HG02973 (cell line): ENCODE measurements at regions not wholly inside any gene's neighbourhood (a gene's known extent, or its start where the extent isn't known, plus 50 kb on each side); places are given as distances from the start of the nearest gene placed in this dataset.

Experiments used
- ATAC-seq: cut with Tn5 transposase; IDR thresholded peaks from one replicate; pipeline ENCODE4 v1.9.1; 2021; ENCODE audit warnings: moderate library complexity; ENCODE audit not compliant: unreplicated experiment

DNA sequence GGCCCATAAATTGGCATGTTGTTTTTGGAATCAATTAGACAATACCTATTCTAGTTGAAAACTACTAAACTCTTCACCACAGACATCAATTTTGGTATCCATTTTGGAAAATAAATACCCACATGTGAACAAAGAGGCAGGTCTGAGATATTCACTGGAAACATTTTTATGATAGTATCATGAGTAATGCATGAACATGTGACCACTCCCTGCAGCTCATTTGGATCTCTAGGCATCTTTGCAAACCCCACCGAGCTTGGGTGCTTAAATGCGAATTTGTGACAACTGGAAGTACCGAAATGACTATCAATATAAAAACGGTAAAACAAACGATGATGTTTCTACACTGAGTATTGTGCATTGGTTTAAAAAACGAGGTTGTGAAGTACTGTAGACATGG, 285.2 kb downstream of the IRF8 start:
- no peak for ATAC-seq

GRCh38 chr16:86185089-86185488, 286.1 kb downstream of the IRF8 start:
- no peak for ATAC-seq

- ATAC-seq: no peak
Observed at GRCh38 chr16:86186313-86186712, 287.4 kb downstream of the IRF8 start.

GRCh38 chr16:86189934-86190333, 291.0 kb downstream of the IRF8 start:
- no peak for ATAC-seq

GRCh38 chr16:86191663-86192062, 292.7 kb downstream of the IRF8 start:
- no peak for ATAC-seq

- no peak for ATAC-seq
Observed at GRCh38 chr16:86193528-86194193, 294.7 kb downstream of the IRF8 start.

- no peak for ATAC-seq
Observed at GRCh38 chr16:86195863-86196630, 297.1 kb downstream of the IRF8 start.

DNA sequence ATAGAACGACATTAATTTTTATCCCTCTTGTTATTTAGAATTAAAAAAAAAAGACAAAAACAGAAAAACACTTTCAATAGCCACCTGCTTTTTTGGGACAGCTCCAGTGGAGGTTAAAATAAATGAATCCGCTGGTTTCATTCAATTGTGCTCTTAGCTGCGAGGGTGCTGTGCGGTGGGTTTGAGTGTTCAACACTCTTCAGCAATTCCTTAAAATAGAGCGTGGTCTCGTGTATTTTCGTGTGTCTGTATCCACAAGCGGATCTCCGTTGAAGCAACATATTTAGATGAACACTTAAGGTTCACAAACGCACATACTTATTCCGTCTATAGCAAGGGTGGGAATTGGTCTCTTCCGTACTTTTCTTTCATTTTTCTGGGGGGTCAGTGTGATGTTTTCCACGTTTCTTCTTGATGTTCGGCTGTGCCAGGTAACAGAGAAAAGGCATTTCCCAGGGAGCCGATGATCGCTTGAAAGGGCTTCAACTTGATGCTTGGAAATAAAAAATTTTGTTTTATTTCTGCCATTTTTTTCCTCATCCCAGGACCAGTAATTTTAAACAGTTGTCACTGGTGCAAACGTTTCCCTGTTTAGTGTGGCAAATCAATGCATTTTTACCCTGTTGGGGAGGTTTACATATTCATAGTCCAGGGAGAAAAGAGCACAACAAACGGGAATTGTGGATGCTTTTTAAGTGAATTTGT, 297.9 kb downstream of the IRF8 start:
- no peak for ATAC-seq

DNA sequence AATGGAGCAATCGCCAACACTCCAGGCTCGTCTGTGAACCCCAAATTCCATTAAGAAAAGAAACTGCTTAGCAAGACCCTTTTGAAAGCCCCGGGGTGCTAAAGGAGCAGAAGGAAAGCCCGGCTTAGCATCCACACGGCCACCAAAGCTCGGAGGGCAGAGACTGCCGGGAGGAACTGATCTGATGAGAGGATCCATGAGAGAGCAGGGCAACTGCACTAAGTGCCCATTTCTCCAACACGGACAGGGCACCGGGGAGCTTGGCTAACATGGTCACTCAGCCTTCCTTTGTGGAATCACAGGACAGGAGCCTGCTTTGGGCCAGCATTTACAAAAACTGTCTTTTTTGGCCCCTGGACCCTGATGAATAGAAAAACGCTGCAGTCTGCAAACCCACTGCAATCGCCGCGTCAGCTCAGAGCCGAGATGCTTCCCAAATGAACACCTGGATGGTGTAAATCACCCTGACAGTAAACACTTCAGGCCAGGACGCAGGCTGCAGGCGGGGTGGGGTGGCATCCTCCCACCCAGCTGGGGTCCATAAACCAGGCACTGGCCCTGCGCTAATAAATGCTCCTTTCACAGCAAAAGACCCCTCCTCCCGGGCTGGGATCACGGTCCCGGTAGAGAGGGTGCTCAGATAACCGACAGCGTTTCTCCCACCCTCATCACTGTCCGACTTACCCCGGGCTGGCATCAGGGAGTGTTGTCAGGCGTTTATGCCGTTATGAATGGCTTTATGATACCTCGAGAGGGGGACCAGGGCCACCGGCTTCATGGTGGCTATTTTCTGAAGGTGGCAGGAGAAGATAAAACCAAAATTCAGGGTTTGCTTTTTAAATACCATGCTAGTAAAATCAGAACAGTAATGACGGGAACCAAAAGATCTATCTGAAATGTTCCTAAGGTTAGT, 299.5 kb downstream of the IRF8 start:
- no peak for ATAC-seq

GRCh38 chr16:86199182-86199581, 300.2 kb downstream of the IRF8 start:
- ATAC-seq: no peak

- no peak for ATAC-seq
Observed at GRCh38 chr16:86199871-86200695, 301.1 kb downstream of the IRF8 start.

- ATAC-seq: no peak
Observed at GRCh38 chr16:86200722-86201121, 301.8 kb downstream of the IRF8 start.

GRCh38 chr16:86201746-86202145, 302.8 kb downstream of the IRF8 start:
- no peak for ATAC-seq

DNA sequence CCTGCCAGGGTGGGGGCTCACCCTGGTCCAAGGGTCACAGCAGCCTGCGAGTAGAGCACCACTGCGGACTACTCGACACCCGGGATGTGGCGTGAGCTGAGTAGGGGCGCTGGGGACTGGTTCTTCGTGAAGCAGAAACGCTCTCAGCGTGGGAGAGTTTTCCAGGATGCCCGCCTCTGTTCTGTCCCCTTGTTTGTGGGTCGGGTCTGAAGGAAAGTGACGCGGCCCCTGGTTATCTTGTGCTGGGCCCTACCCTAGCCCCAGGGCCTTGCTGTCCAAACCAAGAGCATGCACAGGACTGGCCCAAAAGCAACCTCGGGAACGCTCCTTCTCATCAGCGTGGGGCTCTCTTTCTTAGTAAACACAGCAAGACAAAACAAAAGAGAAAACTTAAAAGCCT, 303.3 kb downstream of the IRF8 start:
- no peak for ATAC-seq

DNA sequence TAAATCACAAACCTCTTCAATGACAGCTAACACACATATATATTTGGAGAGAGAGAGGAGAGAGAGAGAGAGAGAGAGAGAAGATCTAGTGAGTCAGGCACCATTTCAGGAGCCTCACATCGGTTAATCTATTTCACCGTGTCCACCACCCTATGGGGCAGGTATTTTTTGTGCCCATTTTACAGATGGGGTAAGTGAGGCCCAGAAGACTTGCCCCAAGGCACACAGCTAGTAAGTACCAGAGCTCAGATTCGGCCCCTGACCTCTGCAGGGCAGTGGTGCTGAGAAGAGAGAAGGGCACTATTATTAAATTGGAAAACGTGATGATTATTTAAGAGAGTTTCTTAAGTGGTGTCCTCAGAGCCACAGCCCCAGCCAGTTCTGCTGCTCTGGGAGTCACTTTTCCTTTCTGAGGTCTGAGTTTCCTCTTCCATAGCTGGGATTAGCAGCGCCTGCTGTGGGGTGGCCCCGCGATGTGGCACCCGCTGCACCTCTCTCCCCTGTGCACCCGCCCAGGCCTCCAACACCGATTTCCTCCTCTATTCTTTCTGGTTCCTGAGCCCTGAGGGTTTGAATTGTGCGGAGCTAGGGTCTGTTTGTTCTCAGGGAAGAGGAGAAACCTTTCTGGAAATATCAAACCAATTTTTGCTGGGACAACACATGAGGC, 303.9 kb downstream of the IRF8 start:
- no peak for ATAC-seq

DNA sequence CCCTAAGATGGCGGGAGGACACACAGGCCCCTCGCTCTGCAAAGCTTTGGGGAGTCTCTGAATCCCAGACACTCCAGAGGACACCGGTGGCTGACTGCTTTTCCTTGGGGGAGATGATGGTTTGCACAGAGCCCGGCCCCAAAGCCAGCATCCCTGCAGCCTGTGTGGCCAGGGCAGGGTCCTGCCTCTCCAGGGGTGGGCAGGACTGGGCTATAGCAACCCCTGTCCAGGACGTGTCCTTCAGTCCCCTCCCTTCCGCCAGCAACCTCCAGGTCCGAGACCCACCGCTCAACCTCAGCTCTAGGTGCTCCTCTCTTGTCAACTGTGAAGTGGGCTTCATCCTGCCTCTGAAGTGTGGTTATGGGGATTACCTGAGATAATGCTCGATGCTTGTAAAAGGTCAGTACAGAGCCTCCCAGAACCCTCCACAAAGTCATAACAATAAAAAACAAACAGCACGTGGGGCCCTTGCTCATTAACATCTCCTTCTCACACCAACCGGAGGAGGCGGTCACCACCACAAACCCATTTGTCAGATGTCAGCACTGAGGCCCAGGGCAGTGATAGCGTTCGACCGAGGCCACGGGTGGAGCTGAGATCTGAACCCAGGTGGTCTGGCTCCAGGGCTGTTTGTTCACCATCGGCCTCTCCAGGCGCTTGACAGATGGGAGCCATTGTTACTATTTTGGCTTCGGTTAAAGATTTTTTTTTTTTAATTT, 304.8 kb downstream of the IRF8 start:
- ATAC-seq: no peak

- no peak for ATAC-seq
Observed at GRCh38 chr16:86205521-86206245, 304.6 kb upstream of the FOXF1 start.

GRCh38 chr16:86207350-86207749, 303.0 kb upstream of the FOXF1 start:
- no peak for ATAC-seq
